HL-60 (cell line): ENCODE measurements at regions not wholly inside any gene's neighbourhood (a gene's known extent, or its start where the extent isn't known, plus 50 kb on each side); places are given as distances from the start of the nearest gene placed in this dataset.

Experiments
- POLR2AphosphoS5 ChIP-seq: IDR thresholded peaks from 2 replicates; pipeline ENCODE4 v1.6.1; 2012; ENCODE audit warnings: low read depth
- TF ChIP-seq, protein P1 (sequence below): IDR thresholded peaks from one replicate; pipeline ENCODE4 v1.5.1; 2011; ENCODE audit warnings: low read length, control low read depth, inconsistent platforms; ENCODE audit not compliant: insufficient read depth

DNA sequence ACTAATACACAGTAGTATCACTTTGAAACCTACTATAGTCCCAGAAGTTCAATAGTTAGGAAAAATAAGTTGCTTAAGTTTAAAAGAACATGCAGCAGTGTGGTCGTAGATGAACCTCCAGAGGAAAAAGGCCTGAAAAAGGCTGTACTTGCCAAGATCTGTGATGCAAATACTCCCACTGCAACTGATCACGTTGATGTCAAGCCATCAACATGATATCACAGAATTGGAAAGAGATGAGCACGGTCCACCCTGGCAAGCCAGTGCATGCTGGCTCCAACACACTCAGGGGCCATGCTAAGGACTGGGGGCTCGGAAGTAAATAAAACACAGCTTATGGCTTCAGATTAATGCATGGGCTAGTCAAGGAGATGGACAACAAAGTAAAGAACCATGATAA, 71.8 kb upstream of the LRCH1 start:
- no peak for TF ChIP-seq POLR2AphosphoS5
- TF ChIP-seq, protein P1, sequence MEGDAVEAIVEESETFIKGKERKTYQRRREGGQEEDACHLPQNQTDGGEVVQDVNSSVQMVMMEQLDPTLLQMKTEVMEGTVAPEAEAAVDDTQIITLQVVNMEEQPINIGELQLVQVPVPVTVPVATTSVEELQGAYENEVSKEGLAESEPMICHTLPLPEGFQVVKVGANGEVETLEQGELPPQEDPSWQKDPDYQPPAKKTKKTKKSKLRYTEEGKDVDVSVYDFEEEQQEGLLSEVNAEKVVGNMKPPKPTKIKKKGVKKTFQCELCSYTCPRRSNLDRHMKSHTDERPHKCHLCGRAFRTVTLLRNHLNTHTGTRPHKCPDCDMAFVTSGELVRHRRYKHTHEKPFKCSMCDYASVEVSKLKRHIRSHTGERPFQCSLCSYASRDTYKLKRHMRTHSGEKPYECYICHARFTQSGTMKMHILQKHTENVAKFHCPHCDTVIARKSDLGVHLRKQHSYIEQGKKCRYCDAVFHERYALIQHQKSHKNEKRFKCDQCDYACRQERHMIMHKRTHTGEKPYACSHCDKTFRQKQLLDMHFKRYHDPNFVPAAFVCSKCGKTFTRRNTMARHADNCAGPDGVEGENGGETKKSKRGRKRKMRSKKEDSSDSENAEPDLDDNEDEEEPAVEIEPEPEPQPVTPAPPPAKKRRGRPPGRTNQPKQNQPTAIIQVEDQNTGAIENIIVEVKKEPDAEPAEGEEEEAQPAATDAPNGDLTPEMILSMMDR, result no peak
